A549 (cell line): ENCODE measurements at regions not wholly inside any gene's neighbourhood (a gene's known extent, or its start where the extent isn't known, plus 50 kb on each side); places are given as distances from the start of the nearest gene placed in this dataset.

ENCODE experiments used
- ATAC-seq, 2 experiments: fragments of 200-7000 bp in 1 of 2; fragments of >200 bp in 1 of 2; cut with Nextera tagmentation in 1 of 2; cut with Tn5 transposase in 1 of 2; 3 replicates each; pipeline versions ENCODE4 v1.8.0 to v1.9.1; 2018 to 2020; ENCODE audit warnings: mild to moderate bottlenecking in 1 of 2, moderate library complexity in 1 of 2
- CTCF ChIA-PET: fragments of 300-600 bp; sonication (Branson Sonifier 250); formaldehyde crosslinking; extraction: SDS; loops from one replicate; lab custom pipeline; 2021; ENCODE audit warnings: antibody characterized with exemption, inconsistent platforms; lab: Yijun Ruan, JAX
- POLR2A ChIA-PET: fragments of 350-600 bp; formaldehyde crosslinking; extraction: SDS; loops from one replicate; lab custom pipeline; 2021; ENCODE audit warnings: antibody characterized with exemption, inconsistent platforms; lab: Yijun Ruan, JAX
- DNase-seq, 2 experiments: peaks; one replicate each; pipeline versions ENCODE4 v3.0.0 to v3.0.0-alpha.2; 2011 to 2016; ENCODE audit warnings: low read depth in 1 of 2, low spot score in 1 of 2
- FAIRE-seq: peaks from 2 replicates; lab custom pipeline; 2011; peaks lifted over from hg19 to GRCh38; lab: Jason Lieb, UNC
- H3K27ac ChIP-seq, 2 experiments: fragments of >200 bp; sonication (Bioruptor Twin); formaldehyde crosslinking; 3 replicates each; pipeline ENCODE4 v1.5.1; 2016 to 2017
- H3K4me1 ChIP-seq: fragments of >200 bp; sonication (Bioruptor Twin); formaldehyde crosslinking; 3 replicates; pipeline ENCODE4 v1.6.1; 2016
- H3K4me2 ChIP-seq: fragments of >200 bp; sonication (Bioruptor Twin); formaldehyde crosslinking; 3 replicates; pipeline ENCODE4 v1.6.1; 2016
- H3K4me3 ChIP-seq: fragments of >200 bp; sonication (Bioruptor Twin); formaldehyde crosslinking; 3 replicates; pipeline ENCODE4 v1.5.1; 2016
- H3K9me3 ChIP-seq: fragments of >200 bp; sonication (Bioruptor Twin); formaldehyde crosslinking; 3 replicates; pipeline ENCODE4 v1.6.1; 2016
- ATOH8 ChIP-seq: fragments of 250-450 bp; sonication (Bioruptor Pico); IDR thresholded peaks from 2 replicates; pipeline ENCODE4 v1.5.0; 2020; ENCODE audit warnings: low read depth, mild to moderate bottlenecking, moderate library complexity
- BHLHE40 ChIP-seq: IDR thresholded peaks from 2 replicates; pipeline ENCODE4 v1.6.1; 2012; ENCODE audit warnings: low read depth, low read length, inconsistent platforms
- CBX2 ChIP-seq: fragments of 200-600 bp; sonication (generic); IDR thresholded peaks from 2 replicates; pipeline ENCODE4 v1.6.1; 2016; ENCODE audit warnings: low read depth, mild to moderate bottlenecking, borderline replicate concordance
- CEBPB ChIP-seq, 2 experiments: fragments of >200 bp in 1 of 2; sonication (Bioruptor Twin) in 1 of 2; formaldehyde crosslinking in 1 of 2; IDR thresholded peaks; 2 replicates each; pipeline ENCODE4 v1.6.1; 2012 to 2016
- CHD4 ChIP-seq: fragments of 200-600 bp; sonication (generic); IDR thresholded peaks from 2 replicates; pipeline ENCODE4 v1.6.1; 2016; ENCODE audit warnings: antibody characterized with exemption, mild to moderate bottlenecking, borderline replicate concordance
- EHMT2 ChIP-seq: fragments of 200-600 bp; sonication (generic); IDR thresholded peaks from 2 replicates; pipeline ENCODE4 v1.6.1; 2016; ENCODE audit warnings: antibody characterized with exemption, low read depth, mild to moderate bottlenecking, moderate library complexity
- FOSB ChIP-seq: fragments of 250-450 bp; sonication (Bioruptor Pico); IDR thresholded peaks from 2 replicates; pipeline ENCODE4 v1.5.0; 2020; ENCODE audit warnings: mild to moderate bottlenecking, moderate library complexity
- HOXA7 ChIP-seq: fragments of 250-450 bp; sonication (Bioruptor Pico); IDR thresholded peaks from 2 replicates; pipeline ENCODE4 v1.5.0; 2020; ENCODE audit warnings: mild to moderate bottlenecking, moderate library complexity
- MAZ ChIP-seq: fragments of 150-350 bp; IDR thresholded peaks from 2 replicates; pipeline ENCODE4 v1.6.1; 2014; ENCODE audit warnings: antibody characterized with exemption, low read depth, low read length, borderline replicate concordance
- MYC ChIP-seq: IDR thresholded peaks from 2 replicates; pipeline ENCODE4 v1.6.1; 2012; ENCODE audit warnings: mild to moderate bottlenecking, inconsistent platforms, low read length, improper control_type of control experiment, borderline replicate concordance
- NPAS2 ChIP-seq: fragments of 250-450 bp; sonication (Bioruptor Pico); IDR thresholded peaks from 2 replicates; pipeline ENCODE4 v1.8.0; 2022; ENCODE audit warnings: mild to moderate bottlenecking, moderate library complexity, borderline replicate concordance
- POLR2A ChIP-seq: IDR thresholded peaks from 2 replicates; pipeline ENCODE4 v1.6.1; 2012; ENCODE audit warnings: mild to moderate bottlenecking, low read length
- RARB ChIP-seq: fragments of 250-450 bp; sonication (Bioruptor Pico); IDR thresholded peaks from 2 replicates; pipeline ENCODE4 v1.8.0; 2021; ENCODE audit warnings: mild to moderate bottlenecking, moderate library complexity
- REST ChIP-seq: fragments of 200-600 bp; sonication (generic); IDR thresholded peaks from 2 replicates; pipeline ENCODE4 v1.6.1; 2016; ENCODE audit warnings: antibody characterized with exemption, mild to moderate bottlenecking, moderate library complexity
- RFX5 ChIP-seq: fragments of 450-650 bp; IDR thresholded peaks from 2 replicates; pipeline ENCODE4 v1.7.1; 2014; ENCODE audit warnings: antibody characterized with exemption, mild to moderate bottlenecking, moderate library complexity
- RNF2 ChIP-seq: fragments of 200-600 bp; sonication (generic); IDR thresholded peaks from 2 replicates; pipeline ENCODE4 v1.6.1; 2016; ENCODE audit warnings: low read depth, mild to moderate bottlenecking, antibody characterized with exemption, moderate library complexity, borderline replicate concordance
- SMC3 ChIP-seq: fragments of >200 bp; sonication (Bioruptor Twin); formaldehyde crosslinking; IDR thresholded peaks from 3 replicates; pipeline ENCODE4 v1.6.1; 2018; ENCODE audit warnings: inconsistent platforms
- ZC3H11A ChIP-seq: fragments of 450-650 bp; IDR thresholded peaks from 2 replicates; pipeline ENCODE4 v1.6.1; 2014; ENCODE audit warnings: antibody characterized with exemption, mild to moderate bottlenecking
- ZFP36 ChIP-seq: fragments of 450-650 bp; IDR thresholded peaks from 2 replicates; pipeline ENCODE4 v1.6.1; 2014; ENCODE audit warnings: borderline replicate concordance; ENCODE audit not compliant: partially characterized antibody
- WGBS: methylation state at CpG from one replicate; pipeline ENCODE4 v1.1.6; 2017; ENCODE audit errors: missing lambda C conversion rate; 5-methylcytosine and 5-hydroxymethylcytosine counted together
- TF ChIP-seq, protein P1 (sequence below): fragments of >200 bp; sonication (Bioruptor Twin); formaldehyde crosslinking; IDR thresholded peaks from 2 replicates; pipeline ENCODE4 v1.6.1; 2016
- TF ChIP-seq, protein P2 (sequence below): fragments of 250-450 bp; sonication (Bioruptor Pico); IDR thresholded peaks from 2 replicates; pipeline ENCODE4 v1.5.0; 2021; ENCODE audit warnings: mild to moderate bottlenecking, moderate library complexity, borderline replicate concordance
- TF ChIP-seq, protein P3 (sequence below): fragments of 150-350 bp; IDR thresholded peaks from 2 replicates; pipeline ENCODE4 v1.6.1; 2014; ENCODE audit warnings: low read depth, mild to moderate bottlenecking, low read length
- TF ChIP-seq, protein P4 (sequence below): IDR thresholded peaks from 2 replicates; pipeline ENCODE4 v1.6.1; 2012; ENCODE audit warnings: low read depth, borderline replicate concordance
- TF ChIP-seq, protein P5 (sequence below): IDR thresholded peaks from 2 replicates; pipeline ENCODE4 v1.6.1; 2012

DNA sequence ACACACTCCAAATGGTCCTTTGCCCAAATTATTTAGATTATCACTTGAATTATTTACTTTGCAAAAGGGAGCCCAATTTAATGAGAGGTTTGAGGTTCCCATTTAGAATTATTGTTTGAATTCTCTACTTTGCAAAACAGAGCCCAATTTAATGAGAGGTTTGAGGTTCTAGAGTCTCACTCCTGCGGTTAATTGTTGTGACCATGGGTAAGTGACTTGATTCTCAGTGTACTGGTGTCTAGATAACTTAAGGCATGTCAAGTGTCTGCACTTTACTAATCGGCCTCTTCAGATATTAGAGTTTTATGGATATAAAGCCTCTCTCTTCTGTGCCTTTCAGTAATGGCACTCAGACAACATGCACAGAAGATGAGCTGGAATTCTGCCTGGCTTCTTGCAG is 67.5 kb downstream of the YIPF5 start (continued):
- TF ChIP-seq REST (no peak), ATOH8 (CRISPR knock-in tag) (no peak), EHMT2 (no peak), POLR2A (no peak)
- TF ChIP-seq, protein P1, sequence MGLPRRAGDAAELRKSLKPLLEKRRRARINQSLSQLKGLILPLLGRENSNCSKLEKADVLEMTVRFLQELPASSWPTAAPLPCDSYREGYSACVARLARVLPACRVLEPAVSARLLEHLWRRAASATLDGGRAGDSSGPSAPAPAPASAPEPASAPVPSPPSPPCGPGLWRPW, result no peak

DNA sequence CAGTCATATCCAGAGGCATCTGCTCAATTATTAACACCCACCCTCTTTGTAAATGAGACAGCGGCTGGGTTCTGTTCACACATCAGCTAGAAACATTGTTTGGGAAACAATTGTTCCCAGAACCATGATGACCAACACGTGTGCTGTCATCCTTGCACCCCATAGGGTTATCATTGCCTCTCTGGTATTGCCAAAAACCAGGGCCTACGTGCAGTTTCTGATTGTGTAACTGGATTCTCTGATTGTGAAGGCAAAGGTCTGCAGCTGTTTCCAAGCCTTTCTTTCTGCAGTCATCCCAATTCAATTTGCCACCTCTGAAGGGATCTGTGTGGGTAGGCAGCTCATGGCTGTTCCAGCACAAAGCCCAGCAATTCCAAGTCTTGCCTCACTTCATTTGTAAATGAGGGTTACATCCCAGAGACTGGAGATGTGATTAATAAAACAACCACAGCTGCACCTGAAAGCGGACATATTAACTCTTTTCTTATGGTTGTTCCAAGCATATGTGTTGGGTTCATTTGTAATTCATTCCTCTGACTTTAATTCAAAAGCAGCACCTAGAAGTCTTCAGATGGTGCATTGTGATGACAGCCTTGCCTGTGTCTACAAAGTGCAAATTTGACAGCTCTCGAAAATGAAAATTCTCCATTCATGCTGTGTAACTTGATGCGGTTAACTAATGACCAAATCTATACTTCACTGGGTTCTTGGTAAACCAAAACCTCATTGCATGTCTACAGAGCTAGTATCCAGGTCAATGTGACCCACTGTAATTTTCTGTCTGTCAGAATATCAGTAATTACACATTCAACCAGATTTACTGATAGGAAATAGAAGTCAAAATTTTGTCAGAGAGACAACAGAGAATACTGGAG is 66.6 kb downstream of the YIPF5 start:
- Histone ChIP-seq H3K4me3 (no peak overlapping the region), H3K4me2 (no peak overlapping the region), H3K27ac (no peak overlapping the region), H3K9me3 (no peaks in the 10 kb centered on the region), H3K4me1 (no peaks in the 10 kb centered on the region)
- CTCF ChIA-PET, result interaction anchor here (1.0 to 1.1 kb wide), 2 partner anchors 15 to 16 kb away, joined by 3 read pairs; no protein-coding TSS in a partner anchor
- WGBS, result 67% methylated on average over 6 of the region's 6 CpGs
- TF ChIP-seq HOXA7 (CRISPR knock-in tag), result no peak
- ATAC-seq, result no peak
- POLR2A ChIA-PET, result no interaction called here
- no peak for DNase-seq
- no peak for FAIRE-seq

- TF ChIP-seq RNF2 (no peak), NPAS2 (CRISPR knock-in tag) (no peak), MYC (no peak), BHLHE40 (no peak), FOSB (CRISPR knock-in tag) (no peak), RFX5 (no peak), POLR2A (no peak), CBX2 (no peak), RARB (CRISPR knock-in tag) (no peak), SMC3 (no peak), ZC3H11A (no peak), CHD4 (no peak), ZFP36 (no peak), MAZ (no peak), CEBPB (IDR thresholded peaks at IDR 0.05) (no peak)
- TF ChIP-seq, protein P2, sequence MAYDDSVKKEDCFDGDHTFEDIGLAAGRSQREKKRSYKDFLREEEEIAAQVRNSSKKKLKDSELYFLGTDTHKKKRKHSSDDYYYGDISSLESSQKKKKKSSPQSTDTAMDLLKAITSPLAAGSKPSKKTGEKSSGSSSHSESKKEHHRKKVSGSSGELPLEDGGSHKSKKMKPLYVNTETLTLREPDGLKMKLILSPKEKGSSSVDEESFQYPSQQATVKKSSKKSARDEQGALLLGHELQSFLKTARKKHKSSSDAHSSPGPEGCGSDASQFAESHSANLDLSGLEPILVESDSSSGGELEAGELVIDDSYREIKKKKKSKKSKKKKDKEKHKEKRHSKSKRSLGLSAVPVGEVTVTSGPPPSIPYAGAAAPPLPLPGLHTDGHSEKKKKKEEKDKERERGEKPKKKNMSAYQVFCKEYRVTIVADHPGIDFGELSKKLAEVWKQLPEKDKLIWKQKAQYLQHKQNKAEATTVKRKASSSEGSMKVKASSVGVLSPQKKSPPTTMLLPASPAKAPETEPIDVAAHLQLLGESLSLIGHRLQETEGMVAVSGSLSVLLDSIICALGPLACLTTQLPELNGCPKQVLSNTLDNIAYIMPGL (CRISPR knock-in tag), result no peak
- TF ChIP-seq, protein P3, sequence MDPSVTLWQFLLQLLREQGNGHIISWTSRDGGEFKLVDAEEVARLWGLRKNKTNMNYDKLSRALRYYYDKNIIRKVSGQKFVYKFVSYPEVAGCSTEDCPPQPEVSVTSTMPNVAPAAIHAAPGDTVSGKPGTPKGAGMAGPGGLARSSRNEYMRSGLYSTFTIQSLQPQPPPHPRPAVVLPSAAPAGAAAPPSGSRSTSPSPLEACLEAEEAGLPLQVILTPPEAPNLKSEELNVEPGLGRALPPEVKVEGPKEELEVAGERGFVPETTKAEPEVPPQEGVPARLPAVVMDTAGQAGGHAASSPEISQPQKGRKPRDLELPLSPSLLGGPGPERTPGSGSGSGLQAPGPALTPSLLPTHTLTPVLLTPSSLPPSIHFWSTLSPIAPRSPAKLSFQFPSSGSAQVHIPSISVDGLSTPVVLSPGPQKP, result no peak
- TF ChIP-seq, protein P4, sequence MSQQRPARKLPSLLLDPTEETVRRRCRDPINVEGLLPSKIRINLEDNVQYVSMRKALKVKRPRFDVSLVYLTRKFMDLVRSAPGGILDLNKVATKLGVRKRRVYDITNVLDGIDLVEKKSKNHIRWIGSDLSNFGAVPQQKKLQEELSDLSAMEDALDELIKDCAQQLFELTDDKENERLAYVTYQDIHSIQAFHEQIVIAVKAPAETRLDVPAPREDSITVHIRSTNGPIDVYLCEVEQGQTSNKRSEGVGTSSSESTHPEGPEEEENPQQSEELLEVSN, result no peak
- TF ChIP-seq, protein P5, sequence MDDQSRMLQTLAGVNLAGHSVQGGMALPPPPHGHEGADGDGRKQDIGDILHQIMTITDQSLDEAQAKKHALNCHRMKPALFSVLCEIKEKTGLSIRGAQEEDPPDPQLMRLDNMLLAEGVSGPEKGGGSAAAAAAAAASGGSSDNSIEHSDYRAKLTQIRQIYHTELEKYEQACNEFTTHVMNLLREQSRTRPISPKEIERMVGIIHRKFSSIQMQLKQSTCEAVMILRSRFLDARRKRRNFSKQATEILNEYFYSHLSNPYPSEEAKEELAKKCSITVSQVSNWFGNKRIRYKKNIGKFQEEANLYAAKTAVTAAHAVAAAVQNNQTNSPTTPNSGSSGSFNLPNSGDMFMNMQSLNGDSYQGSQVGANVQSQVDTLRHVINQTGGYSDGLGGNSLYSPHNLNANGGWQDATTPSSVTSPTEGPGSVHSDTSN, result no peak
- Histone ChIP-seq H3K4me1 (no peaks in the 10 kb centered on the region), H3K9me3 (no peaks in the 10 kb centered on the region), H3K27ac (no peak overlapping the region), H3K4me2 (no peak overlapping the region), H3K4me3 (no peak overlapping the region)
- DNase-seq, result no peak
- FAIRE-seq, result no peak
- WGBS, result 54% methylated on average over 1 of the region's 1 CpG
- ATAC-seq, result no peak
- ChIA-PET POLR2A (no interaction called here), CTCF (interaction anchor here (0.6 kb wide), 1 partner anchor 41 kb away, joined by 4 read pairs; no protein-coding TSS in a partner anchor)
Observed at GRCh38 chr5:144105371-144105770, 65.1 kb downstream of the YIPF5 start.
